Heart right ventricle (tissue), 16 donors: ENCODE measurements at regions not wholly inside any gene's neighbourhood (a gene's known extent, or its start where the extent isn't known, plus 50 kb on each side); places are given as distances from the start of the nearest gene placed in this dataset.
A peak's percentile ranks its signal among the peaks of the same experiment; 100 is the strongest.

ENCODE experiments used
- ATAC-seq, 8 donors: fragments of 200-7000 bp; cut with Tn5 transposase; one replicate each; pipeline ENCODE4 v1.9.1; 2020; ENCODE audit warnings: mild to moderate bottlenecking in 8 of 8, moderate library complexity in 8 of 8, moderate number of reproducible peaks in 1 of 8
- DNase-seq, 2 donors: peaks; one replicate each; pipeline ENCODE4 v3.0.0-alpha.2; 2020
- H3K27ac ChIP-seq, 10 donors: fragments of 200-600 bp; sonication (generic) in 2 of 10; one replicate each; pipeline versions ENCODE4 v1.5.0 to v1.8.0; 2020 to 2022; ENCODE audit warnings: mild to moderate bottlenecking in 3 of 10
- H3K27me3 ChIP-seq, 7 donors: fragments of 200-600 bp; one replicate each; pipeline ENCODE4 v1.8.0; 2021 to 2022; ENCODE audit warnings: mild to moderate bottlenecking in 2 of 7
- H3K36me3 ChIP-seq, 9 donors: fragments of 200-600 bp; sonication (generic) in 1 of 9; one replicate each; pipeline versions ENCODE4 v1.5.0 to v1.8.0; 2020 to 2022; ENCODE audit warnings: mild to moderate bottlenecking in 2 of 9
- H3K4me1 ChIP-seq, 9 donors: fragments of 200-600 bp; sonication (generic) in 1 of 9; one replicate each; pipeline versions ENCODE4 v1.5.0 to v1.8.0; 2020 to 2022; ENCODE audit warnings: mild to moderate bottlenecking in 4 of 9
- H3K4me3 ChIP-seq, 10 donors: fragments of 200-600 bp; sonication (generic) in 2 of 10; one replicate each; pipeline versions ENCODE4 v1.5.0 to v1.8.0; 2020 to 2022; ENCODE audit warnings: mild to moderate bottlenecking in 7 of 10, moderate library complexity in 2 of 10
- H3K9me3 ChIP-seq, 11 donors: fragments of 200-600 bp in 10 of 11; sonication (generic) in 2 of 11; one replicate each; pipeline versions ENCODE4 v1.5.0 to v1.8.0; 2013 to 2022; ENCODE audit warnings: mild to moderate bottlenecking in 2 of 11, control low read depth in 1 of 11, moderate library complexity in 1 of 11
- WGBS, 2 donors: extraction: QIAGEN DNeasy Blood & Tissue Kit; methylation state at CpG; one replicate each; pipeline ENCODE4 v1.1.7; 2013; ENCODE audit warnings: inconsistent platforms in 1 of 2; 5-methylcytosine and 5-hydroxymethylcytosine counted together
- intact Hi-C, 10 donors: fragments of 100-400 bp; cut with DNase I; formaldehyde crosslinking; loops; one replicate each; pipeline versions ENCODE4 v1.11.1 to v1.14.2; 2022
- TF ChIP-seq, protein P1 (sequence below), 9 donors: fragments of 200-600 bp; sonication (generic) in 2 of 9; IDR thresholded peaks; one replicate each; pipeline versions ENCODE4 v1.5.0 to v1.8.0; 2021 to 2022; ENCODE audit warnings: antibody characterized with exemption in 9 of 9, mild to moderate bottlenecking in 5 of 9, moderate library complexity in 1 of 9
- donor health status: Arrhythmogenic right ventricular cardiomyopathy.
- donor health status: ischemic (EF 13 %, LVEDD 7.1; RV severe dilation, severe dysfunction).
- donor health status: healthy with polysubstance abuse.
- donor health status: DM: no; HTN: yes; CAD: no.
- donor health status: DM: no; HTN: no; CAD: no.
- donor health status: ischemic (EF 25% LVEDD 6.9; RV normal size, moderate dysfunction).
- donor health status: ischemic (EF 25% LVEDD 5.7; RV mildly dilated, moderate dysfunction).
- donor health status: healthy.
- donor health status: DM: yes; HTN: yes; CAD: no.
- donor health status: Ischemic cardiomyopathy.
- donor health status: ischemic (EF 35%, LVEDD 5.7; RV mildly dilated, moderate dysfunction).
- donor health status: nonischemic (EF 11% LVEDD 7.7; RV severe dilation, severe dysfunction).
- donor health status: DM: yes; HTN: yes; CAD: no.
- donor health status: PGD.
- donor health status: ischemic (EF 29% LVEDD 5.4; RV normal size, mild dysfunction).
- donor health status: nonischemic (EF 23%, LVEDD 6.1; RV moderate dilation, normal function).

DNA sequence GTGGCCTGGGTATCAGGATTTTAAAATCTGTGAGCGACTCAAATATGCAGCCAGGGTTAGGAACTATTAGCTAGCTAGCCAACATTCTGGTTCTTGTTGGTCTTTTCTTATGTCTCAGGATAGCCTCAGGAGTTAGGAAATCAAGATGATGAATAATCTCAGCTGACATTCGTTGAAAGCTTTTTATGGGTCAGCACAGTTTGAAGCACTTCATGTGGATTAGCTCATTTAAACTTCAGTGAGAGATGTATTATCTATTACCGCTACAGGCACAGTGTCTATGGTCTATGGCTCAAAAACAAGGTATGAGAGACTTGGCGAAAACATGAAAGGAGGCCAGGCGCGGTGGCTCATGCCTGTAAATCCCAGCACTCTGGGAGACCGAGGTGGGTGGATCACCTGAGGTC lies 187.5 kb upstream of the THRB start:
- H3K27ac ChIP-seq = no peak overlapping the region
- H3K9me3 ChIP-seq = no peaks in the 10 kb centered on the region
- intact Hi-C loops = loop anchor here in 7 of 10 donors (2.0 to 10.0 kb wide), 5 partner anchors 420 to 687 kb away; no protein-coding TSS in a partner anchor
- WGBS, 2 donors = 94 to 97% methylated on average over 7 of the region's 7 CpGs
- TF ChIP-seq, protein P1, sequence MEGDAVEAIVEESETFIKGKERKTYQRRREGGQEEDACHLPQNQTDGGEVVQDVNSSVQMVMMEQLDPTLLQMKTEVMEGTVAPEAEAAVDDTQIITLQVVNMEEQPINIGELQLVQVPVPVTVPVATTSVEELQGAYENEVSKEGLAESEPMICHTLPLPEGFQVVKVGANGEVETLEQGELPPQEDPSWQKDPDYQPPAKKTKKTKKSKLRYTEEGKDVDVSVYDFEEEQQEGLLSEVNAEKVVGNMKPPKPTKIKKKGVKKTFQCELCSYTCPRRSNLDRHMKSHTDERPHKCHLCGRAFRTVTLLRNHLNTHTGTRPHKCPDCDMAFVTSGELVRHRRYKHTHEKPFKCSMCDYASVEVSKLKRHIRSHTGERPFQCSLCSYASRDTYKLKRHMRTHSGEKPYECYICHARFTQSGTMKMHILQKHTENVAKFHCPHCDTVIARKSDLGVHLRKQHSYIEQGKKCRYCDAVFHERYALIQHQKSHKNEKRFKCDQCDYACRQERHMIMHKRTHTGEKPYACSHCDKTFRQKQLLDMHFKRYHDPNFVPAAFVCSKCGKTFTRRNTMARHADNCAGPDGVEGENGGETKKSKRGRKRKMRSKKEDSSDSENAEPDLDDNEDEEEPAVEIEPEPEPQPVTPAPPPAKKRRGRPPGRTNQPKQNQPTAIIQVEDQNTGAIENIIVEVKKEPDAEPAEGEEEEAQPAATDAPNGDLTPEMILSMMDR (IDR thresholded peaks at IDR 0.05) = no peak
- no peak for DNase-seq
- no peak overlapping the region for H3K4me3 ChIP-seq
- H3K27me3 ChIP-seq = peaks cover 0 to 4% (median 0%) of the 10 kb centered on the region in 7 donors
- H3K4me1 ChIP-seq = peaks cover 0 to 7% (median 0%) of the 10 kb centered on the region in 9 donors
- ATAC-seq = no peak
- H3K36me3 ChIP-seq = no peaks in the 10 kb centered on the region

DNA sequence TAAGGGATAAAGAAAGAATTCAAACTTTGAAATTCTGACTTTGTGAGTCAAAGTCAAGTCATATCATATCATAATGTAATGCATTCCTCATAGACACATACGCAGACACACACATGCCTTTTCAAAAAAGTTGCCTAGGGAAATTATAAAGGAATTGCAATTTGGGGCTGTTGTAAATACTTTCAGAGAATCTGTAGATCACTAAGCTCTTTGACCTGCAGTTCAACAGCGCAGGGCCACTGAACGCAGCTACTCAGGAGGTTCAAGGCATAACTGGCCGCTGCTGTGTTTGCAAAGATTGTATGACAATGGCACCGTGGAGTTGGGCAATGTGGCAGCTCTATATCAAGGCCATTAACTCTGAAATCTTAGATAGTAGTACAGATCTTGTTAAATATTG lies 188.4 kb upstream of the THRB start:
- intact Hi-C loops = loop anchor here in 7 of 10 donors (2.0 to 10.0 kb wide), 5 partner anchors 421 to 688 kb away; no protein-coding TSS in a partner anchor
- H3K9me3 ChIP-seq = no peaks in the 10 kb centered on the region
- H3K36me3 ChIP-seq = no peaks in the 10 kb centered on the region
- H3K27ac ChIP-seq = no peak overlapping the region
- DNase-seq (no peak), ATAC-seq (no peak)
- TF ChIP-seq, protein P1 (IDR thresholded peaks at IDR 0.05) = no peak
- H3K4me1 ChIP-seq = peaks cover 0 to 7% (median 0%) of the 10 kb centered on the region in 9 donors
- peaks cover 0 to 4% (median 0%) of the 10 kb centered on the region in 7 donors for H3K27me3 ChIP-seq
- 89 to 92% methylated on average over 5 of the region's 5 CpGs for WGBS, 2 donors
- H3K4me3 ChIP-seq = no peak overlapping the region

DNA sequence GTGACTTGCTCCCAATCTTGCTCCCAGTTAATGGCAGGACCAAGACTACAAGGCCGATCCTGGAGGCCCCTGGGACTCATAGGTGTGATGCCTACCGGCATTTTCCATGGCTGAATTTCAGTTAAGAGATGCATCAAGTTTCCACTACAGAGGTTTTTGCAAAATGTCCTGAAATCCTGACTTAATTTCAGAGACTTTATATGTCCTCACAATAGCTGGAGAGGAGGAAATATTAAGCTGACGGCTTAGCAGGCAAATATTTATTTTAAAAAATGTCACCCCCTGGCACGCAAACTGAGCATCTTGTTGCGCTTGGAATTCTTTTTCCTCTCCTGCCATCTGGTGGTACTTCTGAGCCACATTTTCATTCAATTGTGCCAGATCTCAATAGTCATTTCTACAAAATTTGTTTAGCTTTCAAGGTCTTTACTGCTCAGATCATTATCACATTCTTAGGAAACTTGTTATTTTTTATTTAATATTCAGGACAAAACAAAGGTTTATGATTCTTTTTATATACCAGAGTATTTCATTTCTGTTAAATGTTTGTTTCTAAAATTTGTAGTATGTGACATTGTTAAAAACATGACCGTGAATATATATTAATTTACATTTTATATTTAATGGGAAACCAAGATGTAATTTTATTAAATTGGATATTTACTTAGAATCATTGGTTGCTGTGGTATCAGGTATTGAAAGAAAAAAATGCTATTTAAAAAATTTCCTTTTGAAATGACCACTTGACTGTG lies 189.2 kb upstream of the THRB start:
- H3K9me3 ChIP-seq = no peaks in the 10 kb centered on the region
- DNase-seq = peak in 1 of 2 donors; percentile 19
- H3K36me3 ChIP-seq = no peaks in the 10 kb centered on the region
- H3K4me3 ChIP-seq = no peak overlapping the region
- no peak for ATAC-seq
- 32 to 43% methylated on average over 6 of the region's 6 CpGs for WGBS, 2 donors
- H3K27me3 ChIP-seq = peaks cover 0 to 4% (median 0%) of the 10 kb centered on the region in 7 donors
- peaks cover 0 to 7% (median 0%) of the 10 kb centered on the region in 9 donors for H3K4me1 ChIP-seq
- no peak overlapping the region for H3K27ac ChIP-seq
- TF ChIP-seq, protein P1 (IDR thresholded peaks at IDR 0.05) = peak; percentile 26 to 75 (median 58)
- intact Hi-C loops = loop anchor here in 8 of 10 donors (2.0 to 10.0 kb wide), 5 partner anchors 422 to 689 kb away; no protein-coding TSS in a partner anchor

DNA sequence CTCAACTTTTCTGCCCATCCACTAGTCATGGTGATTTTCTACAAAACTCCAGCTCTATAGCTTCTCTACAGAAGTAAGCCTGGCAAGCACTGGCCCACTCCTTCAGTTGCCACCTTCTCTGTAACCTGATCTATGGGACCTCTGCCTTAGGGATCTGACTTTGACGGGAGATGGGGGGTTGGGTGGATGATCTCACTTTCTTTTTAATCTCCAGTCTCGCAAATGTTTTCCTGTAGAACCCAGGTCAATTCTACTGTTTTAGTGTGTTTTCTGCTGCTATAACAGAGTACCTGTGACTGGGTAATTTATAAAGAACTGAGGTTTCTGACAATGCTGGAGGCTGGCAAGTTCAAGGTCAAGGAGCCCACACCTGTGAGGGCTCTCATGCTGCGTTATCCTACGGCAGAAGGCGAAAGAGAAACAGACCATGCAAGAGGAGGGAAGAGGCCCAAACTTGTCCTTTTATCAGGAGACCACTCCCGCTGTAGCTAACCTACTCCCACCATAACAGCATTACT lies 189.9 kb upstream of the THRB start:
- H3K27me3 ChIP-seq = peaks cover 0 to 3% (median 0%) of the 10 kb centered on the region in 7 donors
- TF ChIP-seq, protein P1 (IDR thresholded peaks at IDR 0.05) = no peak
- WGBS, 2 donors = 82 to 86% methylated on average over 6 of the region's 6 CpGs
- H3K4me3 ChIP-seq = no peak overlapping the region
- no peak for ATAC-seq
- H3K9me3 ChIP-seq = no peaks in the 10 kb centered on the region
- H3K27ac ChIP-seq = no peak overlapping the region
- DNase-seq = no peak
- peaks cover 0 to 7% (median 0%) of the 10 kb centered on the region in 9 donors for H3K4me1 ChIP-seq
- intact Hi-C loops = loop anchor here in 9 of 10 donors (2.0 to 10.0 kb wide), 5 partner anchors 422 to 690 kb away; no protein-coding TSS in a partner anchor
- no peaks in the 10 kb centered on the region for H3K36me3 ChIP-seq
